GM19025 (cell line): ENCODE measurements at regions not wholly inside any gene's neighbourhood (a gene's known extent, or its start where the extent isn't known, plus 50 kb on each side); places are given as distances from the start of the nearest gene placed in this dataset.

Source experiments
- ATAC-seq: cut with Tn5 transposase; IDR thresholded peaks from one replicate; pipeline ENCODE4 v1.9.1; 2021; ENCODE audit warnings: mild to moderate bottlenecking, low read depth, moderate library complexity; ENCODE audit not compliant: unreplicated experiment

- no peak for ATAC-seq
Observed at GRCh38 chr2:211129798-211130197, 573.4 kb downstream of the CPS1 start.

GRCh38 chr2:211132046-211132445, 575.6 kb downstream of the CPS1 start:
- ATAC-seq = no peak

DNA sequence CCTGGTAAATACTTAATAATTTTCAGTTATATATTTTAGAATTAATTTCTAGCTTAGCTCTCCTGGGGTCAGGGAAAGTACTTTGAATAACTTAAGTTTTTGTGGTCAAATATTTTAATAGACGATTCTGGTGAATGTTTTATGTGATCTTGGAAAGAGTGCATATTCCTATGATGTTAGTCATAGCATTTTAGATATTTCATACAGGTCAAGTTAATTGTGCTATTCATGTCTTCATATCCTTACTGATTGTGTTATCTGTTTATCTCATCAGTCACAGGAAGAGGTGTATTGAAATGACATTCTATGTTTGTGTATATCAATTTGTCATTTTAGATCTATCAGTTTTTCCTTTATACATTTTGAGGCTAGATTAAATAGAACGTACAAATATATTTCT, 576.2 kb downstream of the CPS1 start:
- no peak for ATAC-seq

GRCh38 chr2:211133766-211134165, 577.4 kb downstream of the CPS1 start:
- no peak for ATAC-seq

- ATAC-seq = no peak
Observed at GRCh38 chr2:211138551-211138950, 582.2 kb downstream of the CPS1 start.

DNA sequence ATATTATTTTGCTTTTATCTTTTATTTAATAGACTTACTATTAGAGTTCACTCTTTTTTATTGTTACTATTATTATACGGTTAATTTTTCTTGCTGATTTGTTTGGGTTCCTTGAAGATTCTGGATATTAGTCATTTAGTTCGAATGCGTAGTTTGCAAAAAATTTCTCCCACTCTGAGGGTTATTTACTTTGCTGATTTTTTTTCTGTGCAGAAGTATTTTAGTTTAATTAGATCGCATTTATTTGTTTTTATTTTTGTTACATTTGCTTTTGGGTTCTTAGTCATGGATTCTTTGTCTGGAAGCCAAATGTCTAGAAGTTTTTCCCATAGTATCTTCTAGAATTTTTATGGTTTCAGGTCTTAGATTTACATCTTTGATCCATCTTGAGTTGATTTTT, 585.2 kb downstream of the CPS1 start:
- no peak for ATAC-seq

- no peak for ATAC-seq
Observed at GRCh38 chr2:211144078-211144477, 587.7 kb downstream of the CPS1 start.

DNA sequence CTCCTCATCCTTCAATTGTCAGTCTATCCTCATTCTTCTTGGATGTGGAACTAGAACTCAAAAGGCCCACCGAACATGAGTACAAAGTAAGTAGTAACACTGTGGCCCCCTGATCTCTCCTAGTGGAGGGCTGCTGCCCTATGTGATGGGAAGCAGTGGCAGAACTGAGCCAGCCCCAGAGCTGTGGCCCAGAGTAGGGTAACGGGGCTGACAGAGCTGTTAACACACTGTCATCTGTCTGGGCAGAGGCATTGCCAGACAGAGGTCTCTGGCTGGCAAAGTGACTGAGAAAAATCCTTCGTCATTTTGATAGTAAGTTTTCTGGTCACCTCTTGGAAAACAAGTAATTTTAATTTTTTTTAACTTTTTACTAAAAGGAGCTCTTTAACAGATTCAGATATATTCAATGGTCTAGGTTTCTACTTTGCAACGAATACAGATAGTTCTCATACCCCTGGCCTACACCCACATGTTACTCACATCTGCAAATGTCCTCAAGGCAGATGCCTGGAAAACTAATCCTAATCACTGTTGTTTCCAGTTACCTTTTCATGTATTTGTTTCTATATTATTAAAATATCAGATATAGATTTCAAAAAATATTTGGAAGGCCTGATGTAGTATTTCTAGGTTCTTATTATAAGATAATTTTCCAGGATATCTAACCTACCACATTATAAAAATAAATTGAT, 588.7 kb downstream of the CPS1 start:
- ATAC-seq = no peak

- no peak for ATAC-seq
Observed at GRCh38 chr2:211149731-211150130, 593.3 kb downstream of the CPS1 start.

DNA sequence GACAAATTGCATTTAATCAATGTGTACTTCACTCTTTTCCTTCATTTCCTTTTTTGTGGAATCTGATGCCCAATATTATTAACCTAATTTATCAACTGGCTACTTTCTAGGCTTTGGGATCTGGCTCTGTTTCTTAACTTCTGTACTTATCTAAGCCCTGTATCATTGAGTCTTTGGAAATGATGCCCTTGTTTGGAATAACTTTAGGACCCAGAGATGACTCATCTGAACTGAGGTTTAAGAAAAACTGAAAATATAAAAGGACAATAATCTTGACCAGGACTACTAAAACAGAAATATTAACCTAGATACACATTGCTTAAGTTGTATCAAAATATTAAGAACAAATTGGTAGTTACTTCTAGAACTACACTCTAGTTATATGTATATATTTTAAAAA, 600.8 kb downstream of the CPS1 start:
- ATAC-seq = no peak

GRCh38 chr2:211157856-211158463, 601.6 kb downstream of the CPS1 start:
- peak; percentile 99 for ATAC-seq

DNA sequence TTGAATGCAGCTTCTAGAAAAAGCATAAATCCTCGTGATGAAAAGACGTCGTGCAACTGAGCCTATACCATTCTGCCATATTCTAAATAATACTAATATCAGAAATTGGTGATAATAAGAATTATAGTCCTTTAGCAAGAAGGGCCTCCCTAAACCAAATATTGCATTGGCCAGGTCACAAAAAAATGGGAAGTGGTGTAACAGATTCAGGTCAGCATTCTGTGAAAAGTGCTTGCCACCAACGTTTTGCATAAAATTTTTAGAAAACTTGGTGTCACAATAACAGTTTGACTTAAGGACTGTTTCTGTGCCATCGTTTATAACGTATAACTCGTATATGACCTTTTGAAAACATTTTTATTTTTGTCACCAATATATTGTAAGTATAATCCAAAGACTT, 603.6 kb downstream of the CPS1 start:
- ATAC-seq = no peak

- no peak for ATAC-seq
Observed at GRCh38 chr2:211161236-211161635, 604.8 kb downstream of the CPS1 start.

- ATAC-seq = no peak
Observed at GRCh38 chr2:211162911-211163310, 606.5 kb downstream of the CPS1 start.

GRCh38 chr2:211170843-211171242, 614.4 kb downstream of the CPS1 start:
- ATAC-seq = no peak

GRCh38 chr2:211174021-211174420, 617.6 kb downstream of the CPS1 start:
- no peak for ATAC-seq

DNA sequence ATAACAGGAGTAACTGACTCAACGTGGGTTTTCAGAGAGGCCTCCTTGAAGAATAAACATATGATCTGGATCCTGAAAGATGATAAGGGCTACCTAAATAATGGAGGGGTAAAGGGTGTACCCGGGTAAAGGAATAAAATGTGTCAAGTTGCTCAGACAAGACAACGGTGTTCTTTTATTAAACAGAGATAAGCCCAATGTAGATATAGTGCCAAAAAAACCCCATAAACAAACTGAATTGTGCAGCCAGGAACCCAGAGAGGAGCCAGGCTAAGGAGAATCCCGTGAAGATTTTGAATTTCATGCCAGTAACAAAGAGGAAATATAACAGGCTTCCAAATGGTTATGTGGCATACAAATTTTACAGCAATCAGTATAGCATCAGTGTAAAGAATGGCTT, 618.2 kb downstream of the CPS1 start:
- ATAC-seq = no peak

GRCh38 chr2:211175956-211176355, 619.6 kb downstream of the CPS1 start:
- ATAC-seq = no peak

DNA sequence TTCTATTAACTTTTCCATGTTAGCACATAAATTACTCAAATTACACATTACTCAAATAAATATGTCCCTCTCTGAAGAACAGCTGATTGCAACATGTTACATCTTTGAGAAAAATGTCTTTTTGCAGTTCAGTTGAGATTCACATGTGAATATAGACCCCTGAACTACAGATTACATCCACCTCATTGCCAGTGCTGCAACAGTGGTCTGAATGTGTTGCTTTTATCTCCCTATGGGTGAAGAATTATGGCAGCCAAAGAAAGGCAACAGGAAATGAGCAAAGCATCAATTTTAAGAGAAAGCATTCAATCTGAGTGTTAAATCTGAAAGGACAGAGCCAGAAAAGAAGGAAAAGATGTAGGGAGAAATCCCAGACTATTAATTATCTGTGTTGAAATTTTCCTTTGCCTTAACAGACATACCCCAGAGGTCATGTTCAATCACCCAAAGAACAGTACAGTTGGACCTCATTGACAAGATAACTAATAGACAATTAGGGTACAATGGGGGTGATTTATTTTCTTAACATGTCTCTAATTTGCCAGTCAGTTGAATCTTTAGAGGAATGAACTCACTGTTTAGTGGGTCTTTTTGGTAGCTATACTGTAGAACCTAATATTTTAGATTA, 620.2 kb downstream of the CPS1 start:
- no peak for ATAC-seq

DNA sequence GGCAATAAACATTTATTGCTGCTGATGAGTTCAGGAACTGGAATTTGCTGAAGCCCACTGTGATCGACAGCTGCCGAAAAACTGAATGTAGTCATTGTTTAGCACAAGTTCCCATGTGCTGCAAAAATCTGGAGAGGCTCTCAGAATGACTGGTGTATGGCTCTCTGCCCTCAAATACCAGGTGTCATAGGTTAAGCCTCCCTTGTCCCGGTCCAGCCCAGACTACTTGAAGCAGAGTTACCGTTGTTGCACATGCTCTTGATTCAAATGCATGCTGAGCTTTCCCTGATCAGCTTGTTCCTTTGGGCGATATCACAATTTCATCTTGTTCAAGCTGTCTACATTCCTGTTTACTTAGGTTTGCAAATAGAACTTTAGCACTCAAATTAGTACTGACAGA, 625.2 kb downstream of the CPS1 start:
- ATAC-seq = no peak

DNA sequence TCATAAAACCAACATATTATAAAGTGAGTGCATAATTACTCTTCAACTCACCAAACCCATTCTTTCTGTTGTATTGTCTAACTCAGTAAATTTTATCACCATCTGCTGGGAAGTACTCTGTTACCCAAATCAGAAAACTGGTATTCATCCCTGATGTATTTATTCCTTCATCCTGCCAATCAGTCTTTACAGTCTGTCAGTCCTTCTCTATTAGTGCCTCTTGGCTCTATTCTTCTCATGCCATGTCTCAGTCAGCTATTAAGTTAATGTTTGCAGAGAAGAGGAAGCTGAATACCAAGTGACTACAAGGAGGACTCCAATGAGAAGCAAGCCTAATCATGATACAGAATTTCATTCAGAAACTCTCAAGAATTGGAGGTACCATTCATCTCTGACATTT, 631.2 kb downstream of the CPS1 start:
- no peak for ATAC-seq

DNA sequence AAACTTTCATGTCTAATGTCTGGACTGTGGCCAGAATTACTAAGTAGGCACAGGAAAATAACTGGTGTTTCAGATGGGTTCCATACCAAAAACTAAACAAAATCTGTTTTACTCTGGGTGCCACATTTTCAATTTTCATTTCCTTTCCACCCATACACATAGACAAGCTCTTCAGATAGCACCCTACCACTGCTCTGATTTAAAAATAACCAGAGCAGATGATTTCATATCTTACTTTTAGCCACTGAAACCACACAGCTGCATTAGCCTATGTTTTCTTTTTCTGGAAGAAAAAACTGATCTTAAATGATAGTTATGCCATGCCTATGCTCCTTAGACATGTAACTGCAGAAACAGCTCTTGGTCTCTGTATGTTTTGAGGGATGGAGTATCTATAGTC, 647.6 kb downstream of the CPS1 start:
- ATAC-seq = no peak
